ENCODE measurements at regions not wholly inside any gene's neighbourhood (a gene's known extent, or its start where the extent isn't known, plus 50 kb on each side); places are given as distances from the start of the nearest gene placed in this dataset.

DNA sequence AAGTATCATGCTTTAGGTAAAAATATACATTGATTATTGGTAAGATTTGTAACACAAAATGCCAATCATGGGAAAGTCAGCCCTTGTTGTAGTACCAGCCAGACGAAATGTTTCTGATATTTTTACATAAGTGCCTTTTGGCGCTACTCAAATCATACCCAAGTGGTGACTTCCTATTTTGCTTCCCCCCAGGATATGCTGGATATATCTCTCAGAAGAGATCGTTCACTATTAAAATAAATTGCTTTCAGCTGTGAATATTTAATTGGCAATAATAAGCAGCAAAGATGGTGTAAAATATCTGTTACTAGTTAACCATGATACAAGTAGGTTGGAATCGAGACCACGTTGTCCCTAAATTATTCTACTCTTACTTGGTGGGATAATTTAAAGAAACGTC is 909.2 kb upstream of the LRRN3 start:
- H3K4me3 ChIP-seq (replicated peaks in 1 of 4; ENCODE audit: control extremely low read depth in 1 of 4, insufficient read depth in 1 of 4, low read depth in 3 of 4, low read length in 4 of 4): no peak overlapping the region
- H3K27me3 ChIP-seq (ENCODE audit: control insufficient read depth, insufficient read depth, low read length): no peaks in the 10 kb centered on the region
- TF ChIP-seq EZH2 (IDR thresholded peaks at IDR 0.05; ENCODE audit: low read length, missing control alignments): no peak
- TF ChIP-seq, protein P1, sequence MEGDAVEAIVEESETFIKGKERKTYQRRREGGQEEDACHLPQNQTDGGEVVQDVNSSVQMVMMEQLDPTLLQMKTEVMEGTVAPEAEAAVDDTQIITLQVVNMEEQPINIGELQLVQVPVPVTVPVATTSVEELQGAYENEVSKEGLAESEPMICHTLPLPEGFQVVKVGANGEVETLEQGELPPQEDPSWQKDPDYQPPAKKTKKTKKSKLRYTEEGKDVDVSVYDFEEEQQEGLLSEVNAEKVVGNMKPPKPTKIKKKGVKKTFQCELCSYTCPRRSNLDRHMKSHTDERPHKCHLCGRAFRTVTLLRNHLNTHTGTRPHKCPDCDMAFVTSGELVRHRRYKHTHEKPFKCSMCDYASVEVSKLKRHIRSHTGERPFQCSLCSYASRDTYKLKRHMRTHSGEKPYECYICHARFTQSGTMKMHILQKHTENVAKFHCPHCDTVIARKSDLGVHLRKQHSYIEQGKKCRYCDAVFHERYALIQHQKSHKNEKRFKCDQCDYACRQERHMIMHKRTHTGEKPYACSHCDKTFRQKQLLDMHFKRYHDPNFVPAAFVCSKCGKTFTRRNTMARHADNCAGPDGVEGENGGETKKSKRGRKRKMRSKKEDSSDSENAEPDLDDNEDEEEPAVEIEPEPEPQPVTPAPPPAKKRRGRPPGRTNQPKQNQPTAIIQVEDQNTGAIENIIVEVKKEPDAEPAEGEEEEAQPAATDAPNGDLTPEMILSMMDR (conservative IDR thresholded peaks at IDR 0.05 in 1 of 2, IDR thresholded peaks at IDR 0.05 in 1 of 2; ENCODE audit: low read depth in 1 of 2, low read length in 2 of 2): no peak
- H3K79me2 ChIP-seq (ENCODE audit: control insufficient read depth, insufficient read depth, low read length): no peaks in the 10 kb centered on the region
- no peaks in the 10 kb centered on the region for H4K20me1 ChIP-seq (ENCODE audit: control insufficient read depth, extremely low read depth, insufficient read depth, low read length)
- no peaks in the 10 kb centered on the region for H3K36me3 ChIP-seq (ENCODE audit: control insufficient read depth, insufficient read depth, low read length)
- no peak overlapping the region for H2AFZ ChIP-seq (ENCODE audit: low read length)
- no peaks in the 10 kb centered on the region for H3K4me1 ChIP-seq (ENCODE audit: control insufficient read depth, extremely low read depth, insufficient read depth, low read length)
- no peak overlapping the region for H3K9ac ChIP-seq (ENCODE audit: insufficient read depth, low read length)
- no peaks in the 10 kb centered on the region for H3K9me3 ChIP-seq (ENCODE audit: control insufficient read depth, insufficient read depth, low read depth, low read length)
- no peak for DNase-seq (ENCODE audit: low read depth in 2 of 2)
- no peak overlapping the region for H3K4me2 ChIP-seq (ENCODE audit: extremely low read depth, insufficient read depth, low read length)
- H3K27ac ChIP-seq (ENCODE audit: insufficient read depth, low read length): no peak overlapping the region

DNA sequence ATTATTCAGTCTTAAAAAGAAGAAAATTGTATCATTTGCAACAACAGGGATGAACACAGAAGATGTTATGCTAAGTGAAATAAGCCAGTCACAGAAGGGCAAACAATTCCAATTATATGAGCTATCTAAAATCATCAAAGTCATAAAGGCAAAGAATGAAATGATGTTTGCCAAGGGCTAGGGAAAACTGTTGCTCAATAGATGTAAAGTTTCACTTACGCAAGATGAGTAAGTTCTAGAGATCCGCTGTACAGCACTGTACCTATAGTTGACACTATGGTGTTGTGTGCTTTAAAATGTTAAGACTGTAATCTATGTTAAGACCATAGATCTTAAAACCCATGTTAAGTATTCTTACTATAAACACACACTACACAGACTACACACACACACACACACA is 904.6 kb upstream of the LRRN3 start:
- Histone ChIP-seq H4K20me1 (ENCODE audit: control insufficient read depth, extremely low read depth, insufficient read depth, low read length) (no peaks in the 10 kb centered on the region), H3K79me2 (ENCODE audit: control insufficient read depth, insufficient read depth, low read length) (no peaks in the 10 kb centered on the region), H2AFZ (ENCODE audit: low read length) (no peak overlapping the region), H3K9me3 (ENCODE audit: control insufficient read depth, insufficient read depth, low read depth, low read length) (no peaks in the 10 kb centered on the region), H3K9ac (ENCODE audit: insufficient read depth, low read length) (no peak overlapping the region), H3K36me3 (ENCODE audit: control insufficient read depth, insufficient read depth, low read length) (no peaks in the 10 kb centered on the region), H3K27me3 (ENCODE audit: control insufficient read depth, insufficient read depth, low read length) (no peaks in the 10 kb centered on the region), H3K4me2 (ENCODE audit: extremely low read depth, insufficient read depth, low read length) (no peak overlapping the region), H3K4me1 (ENCODE audit: control insufficient read depth, extremely low read depth, insufficient read depth, low read length) (no peaks in the 10 kb centered on the region), H3K4me3 (replicated peaks in 1 of 4; ENCODE audit: control extremely low read depth in 1 of 4, insufficient read depth in 1 of 4, low read depth in 3 of 4, low read length in 4 of 4) (no peak overlapping the region), H3K27ac (ENCODE audit: insufficient read depth, low read length) (no peak overlapping the region)
- TF ChIP-seq EZH2 (IDR thresholded peaks at IDR 0.05; ENCODE audit: low read length, missing control alignments): no peak
- TF ChIP-seq, protein P1 (conservative IDR thresholded peaks at IDR 0.05 in 1 of 2, IDR thresholded peaks at IDR 0.05 in 1 of 2; ENCODE audit: low read depth in 1 of 2, low read length in 2 of 2): no peak
- DNase-seq (ENCODE audit: low read depth in 2 of 2): peak in 1 of 2 donors; percentile 22

DNA sequence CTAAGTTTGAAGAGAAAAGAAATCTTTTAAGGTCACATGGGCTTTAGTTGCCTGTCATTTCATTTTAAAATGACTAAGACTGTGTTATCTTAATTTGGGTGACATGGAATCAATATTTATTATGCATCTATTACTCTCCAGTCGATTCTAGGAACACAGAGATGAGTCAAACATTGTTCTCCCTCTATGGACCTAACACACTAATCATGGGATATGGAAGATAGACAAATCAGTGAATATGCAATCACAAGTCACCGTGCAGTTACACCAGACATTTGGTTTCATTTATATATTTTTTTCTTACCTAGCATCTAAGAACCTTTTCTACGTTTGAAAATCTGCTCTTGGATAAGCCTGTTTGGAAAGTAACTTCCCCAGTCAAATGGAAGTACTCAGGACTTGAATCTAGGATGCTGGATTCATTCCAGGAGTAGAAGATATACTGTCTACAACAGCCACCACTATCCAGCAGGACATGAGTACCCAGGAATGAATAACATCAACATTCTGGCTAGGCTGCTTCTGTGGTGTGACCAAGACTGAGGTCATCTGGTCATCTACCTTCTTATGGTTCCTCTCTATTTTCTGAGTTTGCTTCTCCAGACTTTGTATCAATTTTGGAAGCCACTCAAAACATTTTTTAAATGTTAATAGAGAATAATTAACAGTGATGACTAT is 902.9 kb upstream of the LRRN3 start:
- Histone ChIP-seq H2AFZ (ENCODE audit: low read length) (no peak overlapping the region), H4K20me1 (ENCODE audit: control insufficient read depth, extremely low read depth, insufficient read depth, low read length) (no peaks in the 10 kb centered on the region), H3K9ac (ENCODE audit: insufficient read depth, low read length) (no peak overlapping the region), H3K4me1 (ENCODE audit: control insufficient read depth, extremely low read depth, insufficient read depth, low read length) (no peaks in the 10 kb centered on the region), H3K9me3 (ENCODE audit: control insufficient read depth, insufficient read depth, low read depth, low read length) (no peaks in the 10 kb centered on the region), H3K4me3 (replicated peaks in 1 of 4; ENCODE audit: control extremely low read depth in 1 of 4, insufficient read depth in 1 of 4, low read depth in 3 of 4, low read length in 4 of 4) (no peak overlapping the region), H3K4me2 (ENCODE audit: extremely low read depth, insufficient read depth, low read length) (no peak overlapping the region), H3K36me3 (ENCODE audit: control insufficient read depth, insufficient read depth, low read length) (no peaks in the 10 kb centered on the region), H3K79me2 (ENCODE audit: control insufficient read depth, insufficient read depth, low read length) (no peaks in the 10 kb centered on the region), H3K27me3 (ENCODE audit: control insufficient read depth, insufficient read depth, low read length) (no peaks in the 10 kb centered on the region), H3K27ac (ENCODE audit: insufficient read depth, low read length) (no peak overlapping the region)
- no peak for DNase-seq (ENCODE audit: low read depth in 2 of 2)
- no peak for TF ChIP-seq EZH2 (IDR thresholded peaks at IDR 0.05; ENCODE audit: low read length, missing control alignments)
- TF ChIP-seq, protein P1 (conservative IDR thresholded peaks at IDR 0.05 in 1 of 2, IDR thresholded peaks at IDR 0.05 in 1 of 2; ENCODE audit: low read depth in 1 of 2, low read length in 2 of 2): no peak

Data from fibroblast of lung (primary cell).